Sigmoid colon (tissue), 4 donors: ENCODE measurements at regions not wholly inside any gene's neighbourhood (a gene's known extent, or its start where the extent isn't known, plus 50 kb on each side); places are given as distances from the start of the nearest gene placed in this dataset.

Experiments used
- CTCF ChIP-seq, 4 experiments: fragments of 450-650 bp in 3 of 4; fragments of 200-600 bp in 1 of 4; IDR thresholded peaks; one replicate each; pipeline ENCODE4 v1.5.1; 2016 to 2019; ENCODE audit warnings: antibody characterized with exemption in 4 of 4, mild to moderate bottlenecking in 3 of 4, moderate library complexity in 2 of 4
- POLR2AphosphoS5 ChIP-seq, 4 donors: sonication (generic); formaldehyde crosslinking; IDR thresholded peaks; one replicate each; pipeline ENCODE4 v1.6.1; 2017; ENCODE audit warnings: antibody characterized with exemption in 4 of 4

GRCh38 chr2:82043867-82044266, 1739.3 kb upstream of the LRRTM1 start:
- TF ChIP-seq CTCF (IDR thresholded peaks at IDR 0.05) (no peak), POLR2AphosphoS5 (IDR thresholded peaks at IDR 0.05) (no peak)
